HG03378 (cell line): ENCODE measurements at regions not wholly inside any gene's neighbourhood (a gene's known extent, or its start where the extent isn't known, plus 50 kb on each side); places are given as distances from the start of the nearest gene placed in this dataset.

Experiments
- ATAC-seq: cut with Tn5 transposase; IDR thresholded peaks from one replicate; pipeline ENCODE4 v1.9.1; 2021; ENCODE audit warnings: mild to moderate bottlenecking, moderate library complexity; ENCODE audit not compliant: unreplicated experiment

DNA sequence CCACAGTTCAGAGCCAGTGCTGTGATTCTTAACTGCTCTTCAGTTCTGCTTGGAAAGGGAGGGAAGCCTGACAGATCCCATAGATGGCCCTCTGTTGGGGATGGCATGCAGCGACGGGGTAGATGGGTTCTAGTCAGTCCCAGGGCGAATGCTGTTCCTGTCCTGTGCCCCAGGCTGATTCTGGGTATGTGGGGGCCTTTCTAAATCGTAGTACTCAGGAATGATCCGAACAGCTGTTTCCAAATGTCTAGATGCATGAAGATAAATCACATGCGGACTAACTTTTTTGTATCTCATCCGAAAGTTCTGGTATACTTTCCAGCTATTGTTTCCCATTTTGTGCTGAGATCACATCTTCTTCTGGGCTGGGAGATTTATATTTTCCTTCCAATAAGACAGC, 186.0 kb upstream of the MKI67 start:
- no peak for ATAC-seq

DNA sequence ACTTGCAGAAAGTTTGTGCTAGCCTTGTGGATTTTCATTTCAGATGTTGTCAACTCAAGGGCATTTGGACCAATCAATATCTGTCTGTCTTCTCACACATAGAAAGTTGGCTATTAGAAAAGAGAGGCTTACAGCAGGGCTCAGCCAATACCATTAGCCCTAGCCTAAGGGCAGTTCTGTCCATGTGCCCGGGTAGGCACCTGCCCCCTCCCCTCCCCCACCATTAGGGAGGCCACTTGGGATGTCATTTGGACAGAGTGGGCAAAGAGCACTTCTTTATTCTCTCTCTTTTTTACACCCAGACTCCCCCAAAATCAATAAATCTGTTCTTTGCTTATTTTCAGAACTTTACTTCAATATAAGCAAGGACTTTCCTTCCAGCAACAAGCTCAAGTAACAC, 188.5 kb upstream of the MKI67 start:
- no peak for ATAC-seq

DNA sequence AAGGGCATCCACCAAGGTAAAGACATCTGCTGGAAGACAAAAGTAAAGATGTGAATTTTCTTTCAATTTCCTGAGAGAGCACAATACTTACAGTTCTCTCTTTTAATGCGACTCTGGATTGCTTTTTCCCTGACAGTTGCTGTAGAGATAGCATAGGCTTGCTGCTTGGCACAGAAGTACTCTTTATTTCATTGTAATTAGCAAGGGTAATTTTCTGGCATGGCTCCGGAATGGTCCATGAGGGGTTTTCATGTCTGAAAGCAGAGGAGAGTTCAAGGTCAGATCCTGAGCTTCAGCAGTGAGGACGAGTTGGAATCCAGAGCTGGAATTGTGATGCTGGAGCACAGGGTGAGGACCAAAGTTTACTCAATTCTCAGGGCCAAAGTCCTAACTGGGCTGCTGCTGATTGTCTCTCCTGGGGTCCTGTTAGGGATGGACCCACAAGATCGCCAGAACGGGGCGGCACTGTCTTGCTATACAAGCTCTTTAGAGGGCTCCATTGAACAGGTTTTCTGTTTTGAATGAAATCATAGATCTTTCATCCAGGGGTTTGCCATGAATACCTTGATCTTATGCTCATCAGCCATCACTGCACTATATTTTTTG, 190.0 kb upstream of the MKI67 start:
- ATAC-seq = no peak

DNA sequence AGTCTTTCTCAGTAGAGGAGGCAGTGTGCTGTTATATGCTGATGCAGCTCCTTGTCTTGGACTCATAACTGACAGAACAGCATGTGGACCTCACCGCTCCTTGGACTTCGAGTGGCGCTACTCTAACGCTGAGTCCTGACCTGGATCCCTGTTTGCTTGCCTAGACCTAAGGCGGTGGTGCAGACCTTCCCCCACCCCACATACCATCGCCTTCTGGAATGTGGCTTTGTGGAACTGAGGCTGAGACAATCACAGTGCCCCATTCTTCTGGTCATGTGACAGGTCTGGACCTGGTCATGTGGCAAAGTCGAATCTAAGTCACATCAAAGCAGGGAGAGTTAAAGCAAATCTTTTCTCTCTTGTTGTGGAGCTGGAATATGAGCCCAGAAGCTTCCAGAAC, 190.7 kb upstream of the MKI67 start:
- ATAC-seq = no peak

DNA sequence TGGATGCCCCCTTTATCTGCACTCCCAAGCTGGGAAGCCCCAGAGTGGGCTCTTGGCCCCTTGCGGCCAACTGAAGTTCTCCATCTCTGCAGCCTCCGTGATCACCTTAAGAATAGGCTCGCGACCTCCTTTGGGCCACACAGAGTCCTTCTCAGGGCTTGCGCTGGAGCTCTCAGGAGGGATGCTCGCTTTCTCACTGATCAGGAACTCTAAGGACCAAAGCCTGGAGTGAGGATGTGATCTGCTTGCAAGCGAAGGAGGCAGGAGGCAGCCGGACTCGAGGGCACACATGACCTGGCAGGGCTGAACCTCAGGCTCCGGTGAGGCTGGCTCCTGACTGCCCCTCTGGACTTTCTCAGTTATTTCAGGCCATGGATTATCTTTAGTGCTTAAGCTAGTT, 192.1 kb upstream of the MKI67 start:
- no peak for ATAC-seq

DNA sequence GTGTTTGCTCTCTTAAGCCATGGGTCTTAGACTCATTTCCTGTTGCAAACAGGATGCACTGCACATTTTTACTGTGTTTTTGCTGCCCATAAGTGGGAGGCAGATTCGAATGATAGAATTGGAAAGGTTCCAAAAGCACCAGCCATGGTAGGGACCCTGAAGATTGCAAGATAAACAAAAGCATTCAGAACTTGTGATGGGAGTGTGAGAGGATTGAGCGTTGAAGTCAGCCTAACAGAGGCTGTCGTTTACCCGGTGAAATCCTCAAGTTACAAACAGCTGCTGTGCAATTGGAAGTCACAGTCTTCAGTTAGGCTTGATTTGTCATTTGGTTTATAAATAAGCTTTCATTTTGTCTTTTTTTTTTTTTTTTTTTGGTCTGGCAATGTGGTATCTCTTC, 192.7 kb upstream of the MKI67 start:
- no peak for ATAC-seq

GRCh38 chr10:128322106-128322505, 195.9 kb upstream of the MKI67 start:
- no peak for ATAC-seq

DNA sequence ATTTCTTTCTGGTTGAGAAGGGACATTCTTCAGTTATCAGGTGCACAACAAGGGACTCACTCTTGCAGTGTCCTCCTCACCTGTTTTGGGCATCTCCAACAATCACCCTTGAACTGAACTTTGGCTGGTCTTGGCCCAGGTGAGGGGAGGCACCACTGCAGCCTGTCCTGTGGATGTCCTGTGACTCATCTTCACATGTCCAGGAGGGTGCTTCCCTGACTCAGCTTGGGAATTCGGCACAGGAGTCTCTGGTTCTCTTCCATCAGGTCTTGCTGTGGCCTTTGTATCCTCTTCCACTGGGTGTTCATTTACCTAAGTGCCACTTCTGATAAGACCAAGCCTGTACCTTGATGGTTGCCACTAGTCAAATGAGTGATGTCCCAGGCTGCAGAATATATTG, 196.7 kb upstream of the MKI67 start:
- ATAC-seq = no peak

DNA sequence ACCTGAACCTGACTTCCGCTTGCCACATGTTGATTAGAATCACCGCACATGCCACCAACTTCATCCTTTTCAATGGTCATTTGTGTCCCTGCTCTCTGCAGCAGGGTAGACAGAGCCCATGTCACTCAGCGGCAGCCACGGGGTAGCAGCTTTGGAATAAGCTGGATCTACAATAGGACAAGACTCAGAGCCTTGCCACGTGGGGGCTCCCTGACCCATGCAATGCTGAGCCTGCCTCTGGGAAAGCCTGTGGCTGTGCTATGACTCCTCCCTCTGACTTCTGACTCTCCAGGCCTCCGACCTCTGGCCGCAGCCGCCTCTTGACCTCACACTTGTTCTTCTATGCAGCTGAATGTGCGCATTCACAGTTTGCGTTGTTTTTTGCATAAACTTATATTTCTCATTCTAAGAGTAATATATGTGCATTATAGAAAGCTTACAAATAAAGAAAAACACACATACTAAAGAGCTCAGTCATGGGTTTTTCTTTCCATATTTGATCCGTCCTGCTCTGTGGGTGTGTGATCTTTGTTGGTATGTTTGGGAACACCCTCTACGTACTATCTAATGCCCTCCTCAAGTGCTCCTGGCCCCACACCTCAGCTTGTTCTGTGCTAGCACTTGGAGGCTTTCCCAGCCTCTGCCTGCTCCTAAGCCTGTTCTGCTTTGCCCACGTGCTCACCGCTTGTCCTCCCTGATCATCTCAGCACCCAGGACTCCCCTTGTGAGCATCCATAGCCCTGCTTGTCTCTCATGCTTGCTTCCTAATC, 198.0 kb upstream of the MKI67 start:
- ATAC-seq = no peak

GRCh38 chr10:128325788-128326187, 199.6 kb upstream of the MKI67 start:
- no peak for ATAC-seq

GRCh38 chr10:128326251-128326650, 200.0 kb upstream of the MKI67 start:
- ATAC-seq = no peak

DNA sequence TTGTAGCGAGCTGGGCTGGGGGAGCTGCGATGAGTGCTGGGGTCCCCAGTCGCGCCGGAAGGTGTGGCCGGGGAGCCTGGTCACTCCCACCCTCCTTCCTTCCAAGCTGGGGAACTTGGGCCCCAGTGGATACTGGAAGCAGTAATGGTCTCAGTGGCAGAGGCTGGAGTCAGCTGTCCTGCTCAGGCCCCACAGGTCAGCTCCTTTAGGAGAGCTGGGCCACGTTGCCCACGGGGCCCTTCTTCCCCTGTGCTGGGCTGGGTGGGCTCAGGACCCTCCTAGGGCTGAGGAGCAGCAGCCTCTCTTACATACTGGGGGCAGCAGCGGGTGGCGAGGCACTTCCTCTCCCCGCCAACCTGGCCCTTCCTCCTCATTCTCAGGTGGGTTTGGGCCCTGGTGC, 200.6 kb upstream of the MKI67 start:
- no peak for ATAC-seq

GRCh38 chr10:128336401-128336800, 210.2 kb upstream of the MKI67 start:
- ATAC-seq = no peak

GRCh38 chr10:128337860-128338378, 211.7 kb upstream of the MKI67 start:
- ATAC-seq = no peak

GRCh38 chr10:128338951-128339350, 212.7 kb upstream of the MKI67 start:
- ATAC-seq = no peak

DNA sequence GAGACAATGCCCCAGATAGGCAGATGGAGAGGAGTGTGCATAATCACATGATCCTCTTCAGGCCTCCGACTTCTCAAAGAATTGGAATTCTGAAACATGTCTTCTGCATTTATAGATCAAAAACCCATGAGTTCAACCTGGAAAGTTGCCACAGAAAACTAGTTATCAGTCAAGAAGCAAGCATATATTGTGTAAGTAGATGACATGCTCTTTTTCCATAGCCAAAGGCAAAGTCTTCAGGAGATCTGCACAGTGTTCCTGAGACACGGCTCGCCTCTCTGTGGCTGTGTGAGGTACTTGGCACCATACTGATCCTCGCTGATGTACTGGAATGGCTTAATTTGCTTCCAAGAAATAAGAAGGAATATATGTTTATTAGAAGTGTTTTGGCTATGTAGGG, 213.5 kb upstream of the MKI67 start:
- ATAC-seq = no peak

DNA sequence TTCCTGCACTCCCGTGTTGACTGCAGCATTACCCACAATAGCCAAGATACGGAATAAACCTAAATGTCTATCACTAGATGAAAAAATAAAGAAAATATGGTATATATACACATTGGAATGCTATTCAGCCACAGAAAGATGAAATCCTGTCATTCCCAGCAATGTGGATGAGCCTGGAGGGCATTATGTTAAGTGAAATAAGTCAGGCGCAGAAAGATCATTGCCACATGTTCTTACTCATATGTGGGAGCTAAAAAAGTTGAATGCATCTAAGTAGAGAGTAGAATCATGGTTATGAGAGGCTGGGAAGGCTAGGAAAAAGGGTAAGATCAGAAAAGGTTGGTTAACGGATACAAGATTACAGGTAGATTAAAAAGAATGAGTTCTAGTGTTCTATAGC, 219.1 kb upstream of the MKI67 start:
- ATAC-seq = no peak

DNA sequence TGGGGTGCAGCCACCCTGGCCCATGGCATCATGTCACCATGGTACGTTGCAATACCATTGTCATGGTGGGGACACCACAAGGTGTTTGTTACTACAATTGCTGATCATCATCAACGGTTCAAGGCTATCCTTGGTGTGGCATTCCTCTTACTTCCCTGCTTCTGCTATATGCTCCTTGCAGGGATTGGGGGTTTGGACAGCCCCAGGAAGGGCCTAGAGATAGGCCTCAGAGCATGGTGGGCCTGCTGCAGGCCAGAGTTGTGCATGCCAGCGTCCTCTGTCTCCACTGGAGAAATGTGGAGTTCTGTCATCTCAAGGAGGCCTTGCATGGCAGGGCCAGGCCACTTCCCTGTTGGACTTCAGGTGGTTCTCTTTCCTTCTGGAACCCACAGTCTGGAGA, 234.6 kb upstream of the MKI67 start:
- no peak for ATAC-seq

GRCh38 chr10:128361487-128361886, 235.3 kb upstream of the MKI67 start:
- ATAC-seq = no peak

GRCh38 chr10:128362514-128362913, 236.3 kb upstream of the MKI67 start:
- ATAC-seq = no peak

DNA sequence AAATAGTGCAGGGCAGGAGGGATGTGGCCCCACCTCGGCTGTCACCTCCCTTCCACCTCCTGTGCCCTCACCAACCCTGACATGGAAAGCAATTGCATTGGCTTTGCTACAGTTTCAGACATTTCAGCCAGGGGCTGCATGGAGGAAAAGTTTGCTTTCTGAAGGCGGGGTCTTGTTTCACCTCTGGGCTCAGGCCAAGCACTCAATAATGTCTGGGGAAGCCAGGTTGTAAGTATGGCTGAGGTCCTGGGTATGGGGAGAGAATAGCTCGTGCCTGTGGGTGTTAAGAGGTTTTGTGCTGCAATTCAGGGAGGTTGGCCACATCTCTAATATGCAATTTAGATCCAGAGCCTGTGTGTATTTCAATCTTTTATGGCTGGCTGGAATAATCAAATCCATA, 238.4 kb upstream of the MKI67 start:
- no peak for ATAC-seq

GRCh38 chr10:128365156-128365725, 239.0 kb upstream of the MKI67 start:
- ATAC-seq = no peak
